ENCODE measurements at regions not wholly inside any gene's neighbourhood (a gene's known extent, or its start where the extent isn't known, plus 50 kb on each side); places are given as distances from the start of the nearest gene placed in this dataset.

DNA sequence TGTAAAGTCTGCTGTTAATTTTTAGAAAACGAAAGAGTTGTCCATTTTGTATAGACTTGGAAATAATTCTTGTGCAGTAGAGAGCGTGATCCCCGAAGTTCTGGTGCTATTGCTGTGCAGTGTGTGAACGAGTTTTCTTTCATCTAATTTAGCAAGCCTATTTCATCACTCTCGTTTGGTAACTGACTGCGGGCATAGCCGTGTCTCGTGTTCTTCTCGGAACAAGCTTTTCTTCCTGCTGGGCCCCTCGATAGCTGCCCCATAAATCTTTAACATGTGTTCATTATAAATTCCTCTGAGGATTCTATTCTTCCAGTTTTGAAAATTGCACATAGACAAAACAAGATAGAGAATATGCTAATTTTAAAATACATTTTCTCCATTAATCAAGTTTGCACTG, 622.0 kb upstream of the PFKP start:
- DNase-seq (ENCODE audit: low read depth in 2 of 2): no peak

GRCh38 chr10:2439983-2440382, 627.4 kb upstream of the PFKP start:
- DNase-seq (ENCODE audit: low read depth in 2 of 2): no peak

DNA sequence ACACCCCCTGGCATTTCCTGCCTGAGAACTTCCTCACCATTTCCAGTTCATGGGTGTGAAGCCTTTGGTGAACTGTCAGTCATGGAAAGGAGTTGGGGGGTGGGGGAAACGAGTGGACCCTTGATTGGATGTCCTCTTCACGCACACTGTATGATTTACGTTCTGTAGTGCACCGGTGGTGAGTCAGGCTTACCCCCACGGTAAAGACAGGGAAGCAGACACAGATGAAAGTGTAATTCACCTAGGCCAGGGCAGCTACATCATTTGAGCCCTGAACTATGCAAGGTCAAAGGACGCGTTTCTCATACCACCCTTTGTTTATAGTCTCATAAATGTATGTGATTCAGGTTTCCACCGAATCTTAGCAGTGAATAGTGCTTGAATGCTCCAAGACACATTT, 628.3 kb upstream of the PFKP start:
- no peak for DNase-seq (ENCODE audit: low read depth in 2 of 2)

- no peak for DNase-seq (ENCODE audit: low read depth in 2 of 2)
These were observed 629.0 kb upstream of the PFKP start for GRCh38 chr10:2438248-2438939.

- no peak for DNase-seq (ENCODE audit: low read depth in 2 of 2)
These were observed 630.4 kb upstream of the PFKP start for GRCh38 chr10:2436933-2437332.

GRCh38 chr10:2431961-2432360, 635.4 kb upstream of the PFKP start:
- DNase-seq (ENCODE audit: low read depth in 2 of 2): no peak

- no peak for DNase-seq (ENCODE audit: low read depth in 2 of 2)
These were observed 639.9 kb upstream of the PFKP start for GRCh38 chr10:2427412-2427811.

DNA sequence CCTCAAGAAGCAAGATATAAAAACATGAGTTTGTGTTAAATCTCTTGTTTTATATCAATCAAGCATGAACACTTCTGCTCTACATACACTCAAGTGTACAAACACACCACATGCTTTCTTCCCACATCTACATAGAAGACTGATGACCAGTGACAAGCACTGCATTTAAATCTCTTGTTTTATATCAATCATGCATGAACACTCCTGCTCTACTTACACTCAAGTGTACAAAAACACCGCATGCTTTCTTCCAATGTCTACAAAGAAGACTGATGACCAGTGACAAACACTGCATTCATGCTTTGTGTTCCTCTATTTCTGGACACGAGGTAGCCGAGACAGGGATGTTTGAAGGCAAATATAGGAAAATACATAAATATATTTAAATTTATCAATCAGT, 642.0 kb upstream of the PFKP start:
- DNase-seq (ENCODE audit: low read depth in 2 of 2): no peak

GRCh38 chr10:2414562-2414961, 652.8 kb upstream of the PFKP start:
- no peak for DNase-seq (ENCODE audit: low read depth in 2 of 2)

DNA sequence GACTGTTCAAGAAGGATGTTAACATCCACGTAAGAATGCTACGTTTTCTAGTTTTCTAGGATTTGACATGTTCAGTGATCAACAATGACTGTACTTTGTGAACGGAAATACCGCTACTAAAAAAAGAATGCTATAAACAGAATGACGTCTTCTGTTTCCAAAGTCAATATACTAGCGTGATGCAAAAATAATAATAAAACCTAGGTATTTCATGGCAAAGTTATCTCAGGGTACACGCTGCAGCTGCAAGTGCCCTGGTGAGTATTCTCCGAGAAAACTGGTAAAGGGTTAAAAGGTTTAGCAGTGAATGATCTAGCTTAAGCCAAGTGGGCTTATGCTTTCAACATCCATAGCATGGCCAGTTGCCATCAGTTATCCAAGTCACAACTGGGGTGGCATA, 653.3 kb upstream of the PFKP start:
- no peak for DNase-seq (ENCODE audit: low read depth in 2 of 2)

GRCh38 chr10:2410049-2410448, 657.3 kb upstream of the PFKP start:
- DNase-seq (ENCODE audit: low read depth in 2 of 2): no peak

DNA sequence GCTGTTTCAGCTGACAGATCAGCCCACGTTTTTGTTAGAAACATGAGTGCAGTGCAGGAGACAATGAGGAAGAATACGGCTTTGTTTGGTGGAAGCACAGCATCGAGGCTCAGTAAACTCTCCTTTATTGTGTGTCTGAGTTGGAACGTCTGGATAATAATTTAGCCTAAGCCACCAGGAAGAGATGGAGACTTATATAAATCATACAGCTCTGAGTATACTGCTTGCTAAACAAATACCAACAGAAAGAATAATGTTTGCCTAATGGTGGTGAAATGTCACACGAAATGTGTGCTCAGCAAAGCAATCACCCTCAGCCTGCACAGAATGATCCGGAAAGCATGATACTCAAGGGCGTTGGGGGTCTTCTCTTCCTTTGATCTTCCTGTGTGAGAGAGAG, 664.1 kb upstream of the ADARB2 start:
- no peak for DNase-seq (ENCODE audit: low read depth in 2 of 2)

GRCh38 chr10:2399482-2399881, 662.2 kb upstream of the ADARB2 start:
- DNase-seq (ENCODE audit: low read depth in 2 of 2): no peak

- no peak for DNase-seq (ENCODE audit: low read depth in 2 of 2)
These were observed 655.0 kb upstream of the ADARB2 start for GRCh38 chr10:2392145-2392812.

- no peak for DNase-seq (ENCODE audit: low read depth in 2 of 2)
These were observed 650.3 kb upstream of the ADARB2 start for GRCh38 chr10:2387672-2388071.

DNA sequence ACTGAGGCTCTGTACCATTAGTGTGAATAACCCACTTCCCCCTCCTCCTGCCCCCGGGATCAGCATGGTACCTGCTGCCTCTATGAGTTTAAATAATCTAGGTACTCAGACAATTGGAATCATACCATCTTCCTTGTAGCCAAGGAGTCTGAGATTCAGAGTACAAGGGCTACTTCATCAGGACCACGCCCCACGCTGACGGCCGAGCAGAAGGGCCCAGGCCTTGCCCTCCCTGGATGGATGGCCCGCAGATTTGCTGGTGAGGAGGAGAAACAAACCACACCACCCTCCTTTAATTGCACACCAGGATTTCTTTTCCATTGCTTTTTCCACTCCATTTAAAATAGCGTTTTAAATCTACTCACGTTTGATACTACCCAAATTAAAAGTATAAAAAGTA, 649.9 kb upstream of the ADARB2 start:
- DNase-seq (ENCODE audit: low read depth in 2 of 2): no peak

- DNase-seq (ENCODE audit: low read depth in 2 of 2): no peak
These were observed 642.9 kb upstream of the ADARB2 start for GRCh38 chr10:2380218-2380617.

GRCh38 chr10:2367083-2367482, 629.8 kb upstream of the ADARB2 start:
- no peak for DNase-seq (ENCODE audit: low read depth in 2 of 2)

DNA sequence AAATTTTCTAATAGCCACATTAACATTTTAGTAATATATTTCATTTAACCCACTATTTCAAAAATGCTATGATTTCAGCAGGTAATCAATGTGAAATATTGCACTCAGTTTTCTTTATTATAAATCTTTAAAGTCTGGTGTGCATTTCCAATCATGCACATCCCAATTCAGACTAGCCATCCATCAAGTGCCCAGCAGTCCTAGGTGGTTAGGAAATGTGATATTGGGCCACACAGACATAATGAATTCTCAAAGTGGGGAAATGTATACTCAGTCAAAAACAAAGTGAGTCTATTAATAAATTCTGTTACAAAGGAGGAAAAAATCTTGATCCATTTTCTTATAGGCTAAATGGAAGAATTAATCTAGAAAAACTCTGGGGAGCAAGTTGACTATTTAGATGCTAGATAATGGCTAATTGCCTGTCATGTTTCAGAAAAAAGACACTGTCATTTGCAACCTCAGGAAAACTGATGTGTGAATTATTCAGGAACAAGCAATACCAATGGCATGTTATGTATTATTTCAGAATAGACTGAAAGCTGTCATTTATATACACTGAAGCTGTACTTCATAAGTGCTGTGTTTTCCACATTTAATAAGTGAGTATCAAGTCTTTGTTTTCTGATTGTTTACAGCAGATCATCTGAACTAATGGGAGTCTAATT, 629.1 kb upstream of the ADARB2 start:
- DNase-seq (ENCODE audit: low read depth in 2 of 2): no peak

- no peak for DNase-seq (ENCODE audit: low read depth in 2 of 2)
These were observed 625.0 kb upstream of the ADARB2 start for GRCh38 chr10:2362331-2362730.

- DNase-seq (ENCODE audit: low read depth in 2 of 2): no peak
These were observed 621.3 kb upstream of the ADARB2 start for GRCh38 chr10:2358586-2358985.

- no peak for DNase-seq (ENCODE audit: low read depth in 2 of 2)
These were observed 619.3 kb upstream of the ADARB2 start for GRCh38 chr10:2356670-2357069.

- DNase-seq (ENCODE audit: low read depth in 2 of 2): no peak
These were observed 614.2 kb upstream of the ADARB2 start for GRCh38 chr10:2351566-2351965.
